Islet precursor cell (in vitro differentiated cells): ENCODE measurements at regions not wholly inside any gene's neighbourhood (a gene's known extent, or its start where the extent isn't known, plus 50 kb on each side); places are given as distances from the start of the nearest gene placed in this dataset.

Source experiments
- DNase-seq: peaks from one replicate; pipeline ENCODE4 v3.0.0-alpha.2; 2018

DNA sequence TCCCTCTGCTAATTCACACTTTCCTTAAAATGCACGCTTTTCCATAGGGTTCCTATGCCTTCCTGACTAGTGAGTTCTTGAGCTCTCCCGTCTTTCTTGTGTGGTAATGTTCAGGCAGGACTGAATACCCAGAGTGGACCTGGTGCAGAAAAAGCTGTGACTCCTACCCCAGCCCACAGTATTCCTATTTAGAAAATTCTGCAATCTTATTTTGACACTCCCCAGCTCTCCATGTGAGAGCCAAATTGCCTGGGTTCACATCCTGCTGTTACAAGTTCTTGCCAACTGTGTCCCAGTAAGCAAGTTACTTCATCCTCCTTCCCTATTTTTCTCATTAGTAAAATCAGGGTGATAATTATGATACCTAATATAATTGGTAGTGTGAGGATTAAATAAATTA is 290.8 kb upstream of the SLCO3A1 start:
- no peak for DNase-seq

DNA sequence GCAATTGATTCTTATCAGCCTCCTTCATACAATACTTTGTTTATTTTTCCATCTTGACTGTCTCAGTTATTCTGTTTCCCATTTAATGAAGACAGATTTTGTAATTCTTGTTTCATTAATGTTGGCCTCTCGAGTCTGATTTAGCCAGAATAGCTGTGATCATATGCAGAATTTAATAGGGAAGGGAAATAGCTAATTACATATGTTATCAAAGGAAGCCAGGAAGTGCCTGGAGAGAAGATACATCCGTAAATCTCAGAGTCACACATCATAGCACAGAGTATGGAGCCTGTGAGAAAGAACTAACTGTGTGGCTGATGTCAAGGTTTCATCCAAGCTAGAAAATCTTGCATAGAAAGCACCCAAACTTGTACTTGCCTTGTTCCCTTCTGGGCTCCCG is 288.9 kb upstream of the SLCO3A1 start:
- no peak for DNase-seq

DNA sequence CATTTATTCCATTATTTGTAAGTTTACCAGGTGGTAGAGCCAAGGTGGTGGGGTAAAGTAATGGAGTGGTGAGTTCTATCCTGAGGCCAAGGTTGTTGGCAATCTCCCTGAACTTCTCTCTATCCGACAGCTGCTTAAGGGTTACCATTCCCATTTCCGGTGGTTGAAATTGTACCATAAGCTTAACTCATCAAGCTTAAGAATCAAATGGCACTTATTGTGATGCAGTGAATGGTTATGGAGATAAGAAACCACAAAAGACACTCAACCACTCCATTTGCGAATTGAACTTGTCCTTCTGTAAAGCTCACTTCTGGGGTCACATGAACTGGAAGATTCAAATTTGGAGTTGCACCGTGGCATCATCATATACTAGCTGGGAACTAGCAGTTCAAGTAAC is 287.4 kb upstream of the SLCO3A1 start:
- DNase-seq, result no peak

DNA sequence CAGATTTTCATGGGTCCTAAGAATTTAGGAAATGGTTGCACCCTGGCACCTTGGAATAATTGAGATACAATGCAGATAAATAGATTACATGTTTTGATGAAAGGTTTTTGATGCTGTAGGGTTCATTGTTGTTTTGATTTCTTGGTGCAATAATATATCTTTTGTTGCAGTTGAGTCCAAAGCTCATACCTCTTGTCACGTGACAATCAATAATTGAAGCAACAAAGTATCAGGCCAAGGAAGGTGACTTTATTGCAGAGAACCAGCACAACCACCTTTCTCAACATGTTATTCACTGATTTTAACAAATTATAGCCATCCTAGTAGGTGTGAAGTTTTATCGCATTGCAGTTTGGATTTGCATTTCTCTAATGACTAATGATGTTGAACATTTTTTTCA is 285.5 kb upstream of the SLCO3A1 start:
- DNase-seq, result no peak

DNA sequence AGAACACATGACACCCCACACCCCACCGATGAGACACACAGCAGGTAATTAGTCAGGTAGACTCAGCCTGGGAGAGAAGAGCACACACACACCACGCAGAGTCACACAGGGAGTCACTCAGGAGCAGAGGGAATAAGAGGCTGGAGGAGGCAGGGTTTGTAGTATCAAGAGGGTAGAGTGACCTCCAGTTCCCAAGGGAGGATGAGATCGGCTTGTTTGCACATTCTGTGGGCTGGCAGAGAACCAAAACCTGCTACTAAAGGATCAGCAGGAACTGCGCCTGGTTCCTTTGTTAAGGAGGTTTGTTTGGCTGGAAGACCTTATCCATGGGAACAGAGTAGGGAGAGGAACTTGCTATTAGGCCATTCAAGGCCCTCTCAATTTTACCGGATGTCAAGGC is 281.4 kb upstream of the SLCO3A1 start:
- DNase-seq, result no peak

DNA sequence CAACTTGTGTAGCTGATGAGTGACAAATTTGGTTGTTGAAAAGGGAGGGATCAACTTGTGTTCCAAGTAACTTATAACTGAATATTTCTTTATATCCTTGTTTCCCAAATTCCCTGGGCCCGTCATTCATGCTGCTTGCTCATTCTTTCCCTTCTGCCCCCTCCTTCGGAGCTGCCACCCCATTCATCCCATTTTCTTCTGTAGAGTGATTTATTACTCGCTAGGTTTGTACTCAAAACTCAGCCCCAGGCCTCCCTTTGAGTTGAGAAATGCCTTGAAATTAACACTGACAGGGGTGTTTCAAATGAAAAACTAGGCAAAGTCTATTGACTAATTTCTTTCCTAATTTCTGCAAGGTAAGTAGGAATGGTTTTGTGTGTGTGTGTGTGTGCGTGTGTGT is 277.4 kb upstream of the SLCO3A1 start:
- DNase-seq, result no peak

DNA sequence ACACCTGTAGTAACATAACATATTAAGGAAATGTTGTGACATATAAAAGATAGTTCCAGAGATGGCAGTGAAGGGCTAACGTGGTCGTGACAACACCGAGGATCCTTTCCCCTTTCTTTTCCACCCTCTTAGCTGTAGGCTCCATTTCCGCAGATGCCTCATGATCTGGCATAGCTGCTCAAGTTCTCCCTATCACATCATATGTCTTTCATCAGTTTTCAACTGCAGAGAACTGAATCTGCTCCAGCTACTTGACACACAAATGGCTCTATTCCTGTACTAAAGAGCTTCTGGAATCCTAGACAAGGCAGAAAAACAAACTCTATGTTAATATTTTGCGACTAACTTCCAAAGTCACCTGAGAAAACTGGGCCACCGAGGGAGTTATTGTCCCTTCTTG is 275.0 kb upstream of the SLCO3A1 start:
- DNase-seq, result no peak

DNA sequence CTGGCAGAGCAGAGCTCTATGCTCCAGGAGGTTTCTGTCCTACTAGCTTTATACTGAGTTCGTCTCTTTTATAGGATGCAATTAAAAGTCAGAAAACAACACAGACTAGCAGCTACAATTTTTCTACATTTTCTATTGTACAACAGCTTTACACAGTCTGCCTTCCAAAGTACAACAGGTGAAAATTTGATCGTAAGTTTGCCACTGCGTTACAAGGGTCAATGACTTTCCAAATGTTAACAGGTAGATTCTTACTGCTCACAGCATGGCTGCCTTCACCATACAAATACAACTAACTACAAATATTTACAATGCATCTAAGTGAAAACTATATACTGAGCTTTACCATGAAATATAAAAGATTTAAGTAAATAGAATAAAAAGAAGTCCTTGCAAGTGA is 268.6 kb upstream of the SLCO3A1 start:
- DNase-seq, result no peak

DNA sequence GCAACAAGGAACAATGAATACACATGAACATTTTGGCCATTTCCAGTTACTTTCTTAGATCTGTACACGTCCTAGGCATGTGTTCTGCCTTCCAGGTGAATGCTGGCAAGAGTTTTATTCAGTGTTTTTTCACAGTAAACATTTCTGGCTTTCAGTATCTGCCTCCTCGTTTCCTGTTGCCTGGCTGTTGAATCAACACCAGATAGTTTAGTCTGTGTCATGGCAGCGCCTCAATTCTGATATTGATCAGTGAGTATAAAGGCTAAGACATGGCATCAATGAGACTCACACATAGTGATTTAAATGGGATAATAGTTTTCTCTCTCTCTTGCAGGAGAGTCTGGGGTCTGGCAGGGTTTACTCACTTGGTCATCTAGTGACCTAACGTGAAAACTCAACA is 266.9 kb upstream of the SLCO3A1 start:
- DNase-seq, result no peak

DNA sequence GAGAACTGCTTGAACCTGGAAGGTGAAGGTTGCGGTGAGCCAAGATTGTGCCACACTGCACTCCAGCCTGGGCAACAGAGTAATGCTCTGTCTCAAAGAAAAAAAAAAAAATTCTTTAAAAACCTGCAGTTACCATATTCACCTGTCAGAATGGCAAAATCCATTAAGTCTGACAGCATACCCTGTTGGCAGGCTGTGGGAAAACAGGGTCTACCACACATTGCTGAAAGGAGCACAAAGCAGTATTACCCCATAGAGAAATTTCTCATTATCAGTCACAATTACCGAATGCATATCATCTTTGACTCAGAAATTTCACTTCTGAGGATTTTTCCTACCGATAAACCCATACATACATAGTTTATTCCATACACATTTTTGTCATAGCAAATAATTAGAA is 264.1 kb upstream of the SLCO3A1 start:
- DNase-seq, result no peak

DNA sequence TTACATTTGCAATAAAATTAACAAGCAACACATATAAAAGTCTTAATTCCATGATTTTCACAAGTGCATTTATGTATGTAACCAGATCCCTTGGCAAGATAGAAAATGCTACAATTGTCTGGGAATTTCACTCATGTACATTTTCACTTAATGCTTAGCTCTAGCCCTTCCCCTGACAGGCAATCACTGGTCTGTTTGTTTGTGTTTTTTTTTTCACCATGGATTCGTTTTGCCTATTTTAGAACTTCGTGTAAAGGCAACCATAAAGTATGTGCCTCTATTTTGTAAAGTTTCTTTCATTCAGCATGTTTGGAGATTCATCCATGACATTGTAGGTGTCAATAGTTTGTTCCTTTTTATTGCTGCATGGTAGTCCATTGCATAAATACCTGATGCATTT is 260.9 kb upstream of the SLCO3A1 start:
- DNase-seq, result no peak

DNA sequence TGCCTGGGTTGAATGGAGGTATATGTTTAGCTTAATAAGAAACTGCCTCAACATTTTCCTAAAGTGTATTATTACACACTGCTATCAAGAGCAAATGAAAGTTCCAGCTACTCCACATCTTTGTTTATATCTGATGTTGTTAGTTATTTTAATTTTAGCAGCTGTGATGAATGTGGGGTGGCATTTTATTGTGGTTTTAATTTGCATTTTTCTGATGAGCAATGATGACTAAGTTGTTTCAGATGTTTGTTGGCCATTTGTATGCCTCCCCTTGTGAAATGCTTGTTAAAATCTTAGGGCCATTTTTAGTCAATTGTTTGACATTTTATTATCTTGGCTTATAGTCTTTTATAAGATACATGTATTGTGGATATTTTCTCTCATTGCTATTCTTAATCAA is 260.4 kb upstream of the SLCO3A1 start:
- no peak for DNase-seq

DNA sequence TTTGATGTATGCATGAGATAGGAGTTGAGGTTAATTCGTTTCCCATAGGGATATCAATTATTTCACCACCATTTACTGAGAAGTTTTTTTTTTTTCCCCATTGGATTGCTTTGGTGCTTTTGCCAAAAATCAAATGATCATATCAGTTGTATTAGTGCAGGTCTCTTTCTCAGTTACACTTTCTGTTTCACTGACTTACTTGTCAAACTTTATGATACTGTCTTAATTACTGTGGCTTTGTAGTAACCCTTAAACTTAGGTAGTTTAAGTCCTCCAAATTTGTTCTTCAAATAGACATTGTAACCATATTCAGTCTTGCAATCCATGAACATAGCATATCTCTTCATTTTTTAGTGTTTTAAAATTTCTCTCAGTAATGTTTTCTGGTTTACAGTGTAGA is 259.9 kb upstream of the SLCO3A1 start:
- no peak for DNase-seq

DNA sequence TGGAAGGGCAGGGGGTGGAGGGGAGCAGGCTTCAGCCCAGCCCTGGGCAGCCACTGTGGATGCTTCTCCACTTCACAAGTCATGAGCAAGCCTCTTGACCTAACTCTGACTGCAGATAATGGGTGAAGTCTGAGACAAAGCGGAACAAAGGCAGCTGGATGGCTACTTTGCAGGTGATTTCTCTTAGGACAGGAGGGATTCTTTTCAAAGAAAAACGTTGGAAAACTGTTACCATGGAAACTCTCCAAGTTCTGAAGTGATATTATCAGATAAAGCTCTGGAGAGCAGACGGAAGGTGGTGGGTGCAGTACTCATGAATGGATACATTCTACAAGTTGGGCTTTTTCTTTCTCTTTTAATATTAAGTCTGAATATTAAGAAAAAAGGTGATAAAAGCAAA is 254.2 kb upstream of the SLCO3A1 start:
- no peak for DNase-seq

DNA sequence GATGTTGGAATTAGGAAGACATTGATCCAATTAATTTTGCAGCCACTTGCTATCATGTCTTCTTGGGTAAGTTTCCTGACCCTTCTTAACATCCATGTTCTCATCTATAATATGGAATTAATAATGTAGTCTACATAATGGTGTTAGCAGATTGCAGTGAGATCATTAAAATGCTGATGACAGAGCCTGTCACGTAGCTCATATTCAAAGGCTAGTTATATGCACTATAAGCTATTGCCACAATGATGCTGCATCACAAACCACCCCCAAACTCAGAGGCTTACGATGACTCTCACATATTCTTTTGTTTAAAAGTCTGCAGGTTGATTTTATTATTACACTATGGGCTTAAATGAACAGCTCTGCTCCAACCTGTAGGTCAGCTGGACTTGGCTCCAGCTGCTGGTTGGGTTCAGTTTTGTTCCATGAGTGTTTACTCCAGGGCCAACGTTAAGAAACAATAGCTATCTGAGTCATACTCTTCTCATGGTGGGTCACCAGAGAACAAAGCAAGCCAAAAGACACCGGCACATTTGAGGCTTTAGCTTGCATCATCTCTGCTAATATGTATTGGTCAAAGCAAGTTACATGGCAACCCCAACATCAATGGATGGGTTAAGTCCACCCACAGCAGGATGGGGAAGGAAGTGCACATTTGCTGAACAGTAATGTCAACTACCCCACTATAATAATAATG is 250.0 kb upstream of the SLCO3A1 start:
- no peak for DNase-seq

DNA sequence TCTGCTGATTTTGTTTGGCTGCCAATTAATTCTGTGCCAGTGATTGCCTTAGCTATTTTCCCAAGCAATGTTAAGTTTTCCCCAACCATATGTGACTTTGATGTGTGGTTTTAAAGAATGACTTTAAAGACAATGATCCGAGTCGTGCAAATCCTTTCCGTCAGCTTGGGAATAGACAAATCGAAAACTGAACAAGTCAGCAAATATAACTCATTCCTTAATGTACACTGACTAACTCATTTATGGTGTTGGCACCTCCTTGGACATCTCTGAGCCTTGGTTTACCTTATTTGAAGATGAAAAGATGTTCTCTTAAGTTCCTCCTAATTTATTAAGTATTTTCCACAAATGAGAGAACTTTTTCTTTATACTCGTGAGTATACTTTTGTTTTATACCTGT is 249.4 kb upstream of the SLCO3A1 start:
- no peak for DNase-seq

DNA sequence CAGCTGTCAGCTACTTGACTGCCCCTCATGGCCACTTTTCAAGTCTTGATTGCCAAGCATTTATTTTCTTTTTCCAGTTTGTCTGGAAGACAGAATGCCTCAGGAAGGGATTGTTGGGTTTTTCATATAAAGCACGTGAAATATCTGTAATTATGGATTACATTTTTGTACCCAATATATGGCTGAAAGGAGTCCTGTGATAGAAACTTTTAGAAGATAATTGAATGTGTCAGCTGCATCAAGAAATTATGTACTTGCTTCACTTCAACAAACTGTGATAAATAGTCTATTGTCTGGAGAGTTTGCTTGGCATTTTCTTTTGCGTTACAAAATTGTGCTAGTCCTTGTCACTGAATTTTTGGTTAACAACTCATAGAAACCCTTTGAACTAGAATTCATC is 247.9 kb upstream of the SLCO3A1 start:
- no peak for DNase-seq

DNA sequence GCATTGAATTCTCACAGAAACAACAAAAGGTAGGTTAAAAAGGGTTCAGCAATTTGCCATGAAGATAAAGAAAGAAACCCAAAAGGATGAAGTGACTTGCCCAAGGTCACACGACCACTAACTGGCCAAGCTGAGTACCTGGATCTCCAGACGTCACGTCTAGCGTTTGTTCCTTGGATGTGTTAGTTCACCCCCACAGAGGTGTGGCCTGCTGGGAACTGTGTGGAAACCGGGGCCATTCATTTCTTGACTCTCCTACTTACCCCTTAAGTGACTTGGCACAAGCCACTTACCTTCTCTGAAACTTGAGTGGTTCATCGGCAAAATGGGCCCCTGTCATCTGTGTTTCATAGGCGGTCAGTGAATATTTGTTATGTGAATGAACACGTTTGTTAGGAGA is 244.3 kb upstream of the SLCO3A1 start:
- DNase-seq, result no peak

DNA sequence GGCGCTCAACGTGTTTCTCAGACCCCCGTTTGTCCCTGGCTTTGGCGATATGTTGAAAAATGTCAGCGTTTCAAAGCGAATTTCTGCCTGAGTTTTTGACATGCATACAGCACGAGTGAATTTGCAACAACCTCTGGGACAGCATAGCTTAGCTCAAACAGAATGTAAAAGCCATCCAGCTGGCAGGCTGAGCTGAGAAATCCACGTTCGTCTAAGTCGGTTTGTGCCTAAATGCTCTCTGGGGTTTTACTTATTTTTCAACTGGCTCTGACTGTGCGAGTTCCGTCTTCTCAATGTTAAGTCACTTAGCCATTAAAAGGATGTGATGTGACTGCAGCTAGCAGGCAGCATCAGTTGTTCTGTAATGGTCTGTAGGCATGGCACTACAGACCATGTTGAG is 243.5 kb upstream of the SLCO3A1 start:
- DNase-seq, result no peak

DNA sequence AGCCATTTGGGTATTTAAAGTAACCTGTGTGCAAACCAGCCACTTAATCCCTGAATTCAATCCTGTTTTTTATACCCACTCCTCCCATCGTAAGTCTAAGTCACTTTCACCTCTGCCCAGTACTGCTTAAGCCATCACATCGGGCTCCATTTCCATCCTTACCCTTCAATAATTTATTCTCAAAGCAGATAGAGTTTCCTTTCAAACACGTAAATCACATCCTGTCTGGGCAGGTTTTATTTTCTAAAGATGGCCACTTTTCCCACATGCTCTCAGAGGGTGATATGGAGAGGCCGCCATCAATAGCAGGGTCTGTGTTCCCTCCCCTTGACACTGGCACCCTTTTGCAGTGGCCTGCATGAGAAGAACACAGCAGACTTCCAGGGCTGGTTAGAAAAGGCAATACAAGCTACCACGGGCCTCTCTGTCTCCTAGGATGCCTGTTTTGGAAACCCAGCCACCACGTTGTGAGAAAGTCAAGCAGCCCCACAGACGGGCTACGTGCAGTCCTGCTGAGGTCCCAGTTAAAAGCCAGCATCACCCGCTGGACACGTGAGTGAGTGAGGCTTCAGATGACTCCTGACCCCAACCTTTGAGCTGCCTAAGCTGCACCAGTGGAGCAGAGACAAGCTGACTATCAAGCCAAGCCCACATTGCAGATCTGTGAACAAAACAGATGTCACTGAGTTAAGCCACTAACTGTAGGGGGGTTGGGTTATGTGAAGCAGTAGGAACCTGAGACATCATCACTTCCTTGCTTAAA is 241.8 kb upstream of the SLCO3A1 start:
- no peak for DNase-seq

DNA sequence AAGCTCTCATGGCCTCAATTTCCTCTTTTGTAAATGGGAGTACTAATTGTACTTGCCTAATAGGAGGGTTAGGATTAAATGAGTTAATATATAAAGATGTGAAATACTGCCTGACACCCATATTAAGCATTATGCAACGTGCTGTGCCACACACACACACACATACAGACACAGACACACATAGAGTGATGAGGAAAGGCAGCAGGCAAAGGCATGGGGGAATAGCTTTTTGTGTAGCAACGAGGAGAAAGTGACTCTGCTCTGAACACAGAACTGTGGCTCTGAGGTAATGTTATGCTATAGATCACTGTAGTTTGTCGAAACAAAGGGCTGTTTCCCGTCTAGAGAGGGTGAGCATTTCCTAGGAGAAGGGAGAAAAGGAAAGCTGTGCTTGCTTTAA is 233.3 kb upstream of the SLCO3A1 start:
- DNase-seq, result no peak

DNA sequence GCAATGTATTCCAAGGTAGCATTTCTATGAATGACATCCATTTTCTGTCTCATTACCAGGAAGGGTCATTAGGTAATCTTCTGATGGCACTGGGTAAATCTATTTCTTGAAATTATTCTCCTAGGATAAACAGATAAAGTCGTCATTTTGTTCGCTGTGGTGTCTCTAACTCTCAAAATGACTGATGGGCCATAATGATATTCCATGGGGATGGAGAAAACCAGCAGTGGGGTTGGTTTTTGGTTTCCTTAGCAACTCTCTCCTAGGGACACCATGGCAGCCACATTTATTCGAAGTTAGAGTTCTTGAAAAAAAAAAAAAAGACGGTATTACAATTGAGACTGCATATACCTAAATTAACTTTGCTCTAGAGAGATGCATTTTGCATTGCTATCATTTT is 231.3 kb upstream of the SLCO3A1 start:
- DNase-seq, result no peak

DNA sequence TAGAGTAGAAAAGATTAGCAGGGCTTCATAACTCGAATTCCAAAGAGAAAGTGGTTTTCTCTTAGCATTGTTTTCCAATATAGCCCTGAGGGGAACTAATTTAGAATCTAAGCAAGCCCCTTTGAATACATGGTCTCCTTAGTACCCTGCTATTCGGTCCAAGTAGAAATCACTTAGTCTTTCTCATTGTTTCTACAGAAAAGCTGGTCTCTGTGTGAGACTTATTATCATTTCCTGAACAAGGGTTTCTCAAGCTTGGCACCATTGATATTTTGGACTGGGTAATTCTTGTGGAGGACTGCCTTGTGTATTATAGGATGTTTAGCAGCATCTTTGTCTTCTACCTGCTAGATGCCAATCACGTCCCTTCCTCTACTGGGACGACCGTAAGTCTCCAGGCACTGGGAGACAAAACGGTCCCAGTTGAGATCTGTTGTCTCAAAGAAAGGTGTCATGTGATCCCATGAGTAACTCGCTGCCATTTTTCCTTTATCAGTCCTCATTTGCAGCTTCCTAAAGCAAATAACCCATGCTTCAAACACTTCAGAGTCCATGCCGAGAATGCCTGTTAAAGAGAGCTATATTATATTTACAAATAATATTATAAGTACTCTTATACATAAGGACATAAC is 230.7 kb upstream of the SLCO3A1 start:
- DNase-seq, result no peak

DNA sequence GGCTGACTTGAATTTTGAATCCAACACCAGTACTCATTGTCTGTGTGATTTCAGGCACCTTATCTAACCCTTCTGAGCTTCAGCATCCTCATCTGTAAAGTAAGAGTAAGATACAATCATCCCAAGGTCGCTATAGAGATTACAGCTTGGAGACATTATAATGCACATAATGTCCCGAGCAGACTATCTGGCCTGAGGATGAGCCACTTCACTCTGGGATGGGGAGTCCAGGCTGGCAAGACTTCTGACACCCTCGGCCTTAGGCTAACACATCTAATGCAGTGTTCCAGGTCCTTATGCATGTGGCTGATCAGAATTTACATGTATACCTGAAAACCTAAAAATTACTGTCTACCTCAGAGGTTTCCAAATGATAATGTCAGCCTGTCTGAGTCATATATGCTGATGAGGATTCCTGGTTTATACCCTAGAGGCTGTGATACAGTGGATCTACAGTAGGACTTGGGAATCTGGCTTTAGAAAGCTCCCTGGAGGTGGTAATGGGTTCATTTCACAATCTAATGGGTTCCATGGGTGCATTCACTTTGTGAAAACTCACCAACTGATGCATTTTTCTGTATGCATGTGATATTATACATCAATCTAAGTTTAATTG is 229.0 kb upstream of the SLCO3A1 start:
- no peak for DNase-seq
